Central memory CD8-positive, alpha-beta T cell (primary cell): ENCODE measurements at regions not wholly inside any gene's neighbourhood (a gene's known extent, or its start where the extent isn't known, plus 50 kb on each side); places are given as distances from the start of the nearest gene placed in this dataset.

Source experiments
- ATAC-seq: fragments of 150-1000 bp; cut with Tn5 transposase; replicated peaks from 2 replicates; pipeline ENCODE4 v1.10.0; 2022; ENCODE audit warnings: mild to moderate bottlenecking, moderate FRiP score, moderate number of reproducible peaks; ENCODE audit not compliant: poor library complexity, severe bottlenecking; ENCODE audit errors: extremely low read depth
- DNase-seq, 2 donors: peaks; one replicate each; pipeline ENCODE4 v3.0.0; 2021; ENCODE audit warnings: low spot score in 2 of 2
- H3K27ac Mint-ChIP-seq: one replicate; pipeline ENCODE4 v1.8.0; 2022; ENCODE audit warnings: low read depth, mild to moderate bottlenecking, moderate library complexity, mixed read lengths
- H3K27me3 Mint-ChIP-seq: one replicate; pipeline ENCODE4 v1.8.0; 2022; ENCODE audit warnings: mixed read lengths
- H3K36me3 Mint-ChIP-seq: one replicate; pipeline ENCODE4 v1.8.0; 2022; ENCODE audit warnings: mild to moderate bottlenecking, moderate library complexity, mixed read lengths; ENCODE audit not compliant: insufficient read depth
- H3K4me1 Mint-ChIP-seq: one replicate; pipeline ENCODE4 v1.8.0; 2022; ENCODE audit warnings: mixed read lengths
- H3K4me3 Mint-ChIP-seq: one replicate; pipeline ENCODE4 v1.8.0; 2022; ENCODE audit warnings: mild to moderate bottlenecking, moderate library complexity, mixed read lengths
- H3K9me3 Mint-ChIP-seq: one replicate; pipeline ENCODE4 v1.8.0; 2022; ENCODE audit warnings: mixed read lengths

- DNase-seq (no peak), ATAC-seq (no peak)
- H3K36me3 Mint-ChIP-seq, result no peaks in the 10 kb centered on the region
- no peaks in the 10 kb centered on the region for H3K27me3 Mint-ChIP-seq
- H3K27ac Mint-ChIP-seq, result no peak overlapping the region
- H3K9me3 Mint-ChIP-seq, result no peaks in the 10 kb centered on the region
- no peaks in the 10 kb centered on the region for H3K4me1 Mint-ChIP-seq
- H3K4me3 Mint-ChIP-seq, result no peak overlapping the region
These were observed 90.8 kb upstream of the PAK3 start for GRCh38 chrX:111005166-111005565.

GRCh38 chrX:111003118-111003517 lies 92.9 kb upstream of the PAK3 start:
- Mint-ChIP-seq H3K9me3 (no peaks in the 10 kb centered on the region), H3K36me3 (no peaks in the 10 kb centered on the region), H3K4me1 (no peaks in the 10 kb centered on the region), H3K4me3 (no peak overlapping the region), H3K27me3 (no peaks in the 10 kb centered on the region), H3K27ac (no peak overlapping the region)
- ATAC-seq (no peak), DNase-seq (no peak)

- no peaks in the 10 kb centered on the region for H3K4me1 Mint-ChIP-seq
- H3K27ac Mint-ChIP-seq, result no peak overlapping the region
These were observed 103.4 kb upstream of the PAK3 start for GRCh38 chrX:110992611-110993010.

DNA sequence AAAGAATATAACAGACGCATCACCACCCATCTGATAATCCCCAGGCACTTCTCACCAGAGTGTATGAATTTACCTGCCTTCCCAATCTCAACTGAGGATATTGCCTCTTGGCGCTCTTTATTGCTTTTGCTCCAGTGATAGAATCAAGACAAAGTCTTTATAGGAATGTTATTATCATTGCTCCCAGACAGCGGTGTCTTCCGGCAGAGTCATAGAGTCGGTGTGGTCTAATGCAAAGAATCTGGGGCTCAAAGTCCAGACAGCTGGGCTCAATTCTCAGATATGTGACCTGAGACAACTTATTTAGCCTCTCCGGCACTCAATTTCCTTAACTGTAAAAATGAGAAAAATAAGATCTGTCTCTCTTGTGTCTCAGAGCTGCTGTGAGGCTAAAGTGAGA lies 106.1 kb upstream of the PAK3 start:
- Mint-ChIP-seq H3K4me3 (no peak overlapping the region), H3K27me3 (no peaks in the 10 kb centered on the region), H3K4me1 (no peaks in the 10 kb centered on the region), H3K9me3 (no peaks in the 10 kb centered on the region), H3K36me3 (peaks cover 1% of the 10 kb centered on the region), H3K27ac (no peak overlapping the region)
- DNase-seq, result no peak
- no peak for ATAC-seq

More at GRCh38 chrX:110992611-110993010, 103.4 kb upstream of the PAK3 start:
- Mint-ChIP-seq H3K4me3 (no peak overlapping the region), H3K36me3 (no peaks in the 10 kb centered on the region), H3K9me3 (no peaks in the 10 kb centered on the region), H3K27me3 (peaks cover 14% of the 10 kb centered on the region)
- ATAC-seq (no peak), DNase-seq (no peak)

DNA sequence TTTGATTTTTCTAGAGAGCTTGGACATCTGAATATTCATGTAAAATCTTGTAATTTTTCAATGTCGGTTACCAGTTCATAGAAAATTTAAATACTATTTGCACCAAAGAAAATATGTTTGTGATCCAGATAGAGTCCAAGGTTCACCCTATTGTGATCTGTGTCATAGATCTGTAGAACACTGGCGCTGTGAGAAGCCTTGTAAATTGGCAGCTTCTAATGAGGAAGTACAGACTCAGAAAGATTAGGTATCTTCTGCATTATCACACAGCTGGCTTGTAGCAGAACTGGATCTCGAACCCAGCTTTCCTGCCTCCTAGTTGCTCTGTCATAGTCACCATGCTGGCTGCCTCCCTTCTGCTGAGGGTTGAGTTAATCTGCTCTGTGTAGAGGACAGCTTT lies 106.5 kb upstream of the PAK3 start:
- Mint-ChIP-seq H3K4me1 (no peaks in the 10 kb centered on the region), H3K27me3 (no peaks in the 10 kb centered on the region), H3K27ac (no peak overlapping the region), H3K36me3 (peaks cover 1% of the 10 kb centered on the region), H3K9me3 (no peaks in the 10 kb centered on the region), H3K4me3 (no peak overlapping the region)
- ATAC-seq, result no peak
- DNase-seq, result no peak

- Mint-ChIP-seq H3K4me1 (no peaks in the 10 kb centered on the region), H3K27me3 (no peaks in the 10 kb centered on the region), H3K27ac (no peak overlapping the region), H3K36me3 (peaks cover 1% of the 10 kb centered on the region), H3K4me3 (no peak overlapping the region), H3K9me3 (no peaks in the 10 kb centered on the region)
- ATAC-seq (no peak), DNase-seq (no peak)
These were observed 108.7 kb upstream of the PAK3 start for GRCh38 chrX:110987292-110987691.

DNA sequence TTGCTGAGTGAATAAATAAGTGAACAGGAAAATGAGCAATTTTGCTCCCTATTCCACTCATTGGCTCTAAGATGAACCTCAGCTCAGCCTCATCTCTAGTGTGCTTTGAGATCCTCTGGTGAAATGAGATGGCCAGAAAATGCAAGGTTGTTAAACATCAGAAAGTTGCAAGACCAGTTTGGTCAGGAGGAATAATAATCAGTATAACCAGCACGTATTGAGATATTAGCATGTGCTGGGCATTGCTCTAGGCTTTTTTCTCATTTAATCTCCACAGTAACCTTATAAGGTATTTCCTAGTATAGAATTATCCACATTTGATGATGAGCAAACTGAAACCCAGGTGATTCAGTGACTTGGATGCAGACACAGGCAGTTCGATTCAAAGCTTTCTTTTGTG lies 110.5 kb upstream of the PAK3 start:
- no peaks in the 10 kb centered on the region for H3K27me3 Mint-ChIP-seq
- DNase-seq (no peak), ATAC-seq (no peak)
- H3K27ac Mint-ChIP-seq, result no peak overlapping the region
- peaks cover 1% of the 10 kb centered on the region for H3K36me3 Mint-ChIP-seq
- no peak overlapping the region for H3K4me3 Mint-ChIP-seq
- H3K9me3 Mint-ChIP-seq, result no peaks in the 10 kb centered on the region
- H3K4me1 Mint-ChIP-seq, result no peaks in the 10 kb centered on the region

DNA sequence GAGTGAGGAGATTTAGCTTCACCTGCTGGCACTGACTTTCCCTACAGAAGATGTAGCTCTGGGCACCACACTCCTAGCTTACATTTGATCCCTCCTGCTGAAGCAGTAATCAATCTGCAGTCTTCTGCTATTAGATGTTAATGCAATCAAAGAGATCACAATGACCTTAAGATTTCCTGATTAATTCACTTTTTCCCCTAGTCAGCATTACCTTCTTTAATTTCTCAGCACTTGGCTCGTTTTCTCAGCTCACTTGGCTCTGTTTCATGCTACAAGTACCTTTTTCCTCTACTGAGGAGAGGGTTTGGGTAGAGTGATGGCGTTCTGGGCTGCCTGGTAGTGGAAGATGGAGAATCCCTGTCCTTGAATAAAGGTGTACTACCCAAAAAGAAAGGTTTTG lies 113.0 kb upstream of the PAK3 start:
- H3K27me3 Mint-ChIP-seq, result no peaks in the 10 kb centered on the region
- no peak overlapping the region for H3K27ac Mint-ChIP-seq
- H3K9me3 Mint-ChIP-seq, result no peaks in the 10 kb centered on the region
- no peaks in the 10 kb centered on the region for H3K4me1 Mint-ChIP-seq
- H3K36me3 Mint-ChIP-seq, result peaks cover 1% of the 10 kb centered on the region
- DNase-seq, result no peak
- H3K4me3 Mint-ChIP-seq, result no peak overlapping the region
- ATAC-seq, result no peak

- DNase-seq, result no peak
- Mint-ChIP-seq H3K36me3 (no peaks in the 10 kb centered on the region), H3K27ac (no peak overlapping the region), H3K9me3 (no peaks in the 10 kb centered on the region), H3K27me3 (no peaks in the 10 kb centered on the region), H3K4me3 (no peak overlapping the region), H3K4me1 (no peaks in the 10 kb centered on the region)
- ATAC-seq, result no peak
These were observed 129.2 kb upstream of the PAK3 start for GRCh38 chrX:110966839-110967238.

DNA sequence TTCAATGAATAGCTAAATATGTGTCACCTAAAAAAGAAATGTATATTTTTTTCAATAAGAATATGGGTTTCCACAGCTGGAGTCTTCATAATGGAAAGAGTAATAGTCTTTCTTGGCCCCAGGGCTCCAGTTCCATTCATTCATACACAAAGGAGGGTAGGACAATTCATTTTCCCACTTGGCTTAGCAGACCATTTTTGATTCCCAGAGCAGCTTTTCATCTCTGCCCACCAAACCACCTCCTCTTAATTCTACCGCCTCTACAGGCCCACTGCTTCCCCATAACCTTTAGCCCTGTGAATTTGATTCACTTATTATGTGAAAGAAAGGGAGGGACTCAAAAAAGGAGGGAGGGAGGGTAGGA lies 129.9 kb upstream of the PAK3 start:
- H3K4me1 Mint-ChIP-seq, result no peaks in the 10 kb centered on the region
- DNase-seq (no peak), ATAC-seq (no peak)
- H3K9me3 Mint-ChIP-seq, result no peaks in the 10 kb centered on the region
- no peaks in the 10 kb centered on the region for H3K27me3 Mint-ChIP-seq
- H3K4me3 Mint-ChIP-seq, result no peak overlapping the region
- H3K36me3 Mint-ChIP-seq, result no peaks in the 10 kb centered on the region
- H3K27ac Mint-ChIP-seq, result no peak overlapping the region

DNA sequence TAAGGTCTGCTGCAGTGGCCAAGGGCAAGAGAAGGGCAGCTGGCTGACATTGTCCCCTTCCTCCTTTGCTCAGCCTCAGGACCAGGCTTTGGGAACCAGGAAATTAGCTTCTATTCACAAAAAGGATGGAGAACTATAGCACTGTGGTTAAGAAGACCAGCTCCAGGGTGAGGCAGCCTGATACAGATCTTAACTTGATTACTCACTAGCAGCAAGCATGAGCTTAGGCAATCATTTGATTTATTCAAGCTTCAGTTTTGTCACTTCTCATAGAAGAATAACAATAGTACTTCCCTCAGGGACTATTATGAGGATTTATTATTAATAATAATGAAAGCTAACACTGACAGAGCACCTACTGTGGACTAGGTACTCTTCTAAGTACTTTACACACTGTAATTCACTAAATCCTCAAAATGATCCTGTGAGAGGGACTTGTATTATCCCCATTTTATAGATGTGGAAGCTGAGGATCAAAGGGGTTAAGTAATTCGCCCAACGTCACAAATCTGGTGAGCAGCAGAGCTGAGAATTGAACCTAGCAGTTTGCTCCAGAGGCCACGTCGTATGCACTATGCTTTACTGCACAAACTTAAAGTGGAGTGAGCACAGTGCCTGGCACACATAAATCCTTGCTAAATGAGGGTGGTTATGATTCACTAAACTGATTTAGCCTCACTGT lies 130.4 kb upstream of the PAK3 start:
- no peak overlapping the region for H3K4me3 Mint-ChIP-seq
- H3K9me3 Mint-ChIP-seq, result no peaks in the 10 kb centered on the region
- H3K27me3 Mint-ChIP-seq, result no peaks in the 10 kb centered on the region
- DNase-seq (no peak), ATAC-seq (no peak)
- no peak overlapping the region for H3K27ac Mint-ChIP-seq
- no peaks in the 10 kb centered on the region for H3K36me3 Mint-ChIP-seq
- no peaks in the 10 kb centered on the region for H3K4me1 Mint-ChIP-seq

GRCh38 chrX:110964786-110965185 lies 131.2 kb upstream of the PAK3 start:
- no peaks in the 10 kb centered on the region for H3K9me3 Mint-ChIP-seq
- H3K36me3 Mint-ChIP-seq, result no peaks in the 10 kb centered on the region

DNA sequence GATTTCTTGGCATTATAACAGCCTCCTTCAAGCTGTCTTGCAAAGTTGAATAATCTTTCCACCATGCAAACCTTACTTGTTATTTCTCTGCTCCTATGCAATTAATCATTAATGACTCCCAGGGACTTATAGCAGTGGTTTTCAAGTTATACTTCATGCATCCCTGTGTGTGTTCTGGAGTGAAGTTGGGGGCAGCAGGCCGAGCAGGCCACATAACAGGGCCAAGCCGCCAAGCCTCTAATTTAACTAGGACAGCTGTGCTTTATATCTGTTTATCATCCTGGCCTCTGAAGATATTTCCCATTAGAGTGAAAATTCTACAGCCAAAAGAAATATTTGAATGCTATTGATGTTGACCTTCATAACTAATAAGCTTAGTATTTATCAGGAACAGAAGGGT lies 133.5 kb upstream of the PAK3 start:
- Mint-ChIP-seq H3K4me1 (no peaks in the 10 kb centered on the region), H3K4me3 (no peak overlapping the region), H3K27me3 (no peaks in the 10 kb centered on the region), H3K9me3 (no peaks in the 10 kb centered on the region), H3K36me3 (no peaks in the 10 kb centered on the region), H3K27ac (no peak overlapping the region)
- DNase-seq (no peak), ATAC-seq (no peak)

More at GRCh38 chrX:110964786-110965185, 131.2 kb upstream of the PAK3 start:
- DNase-seq (no peak), ATAC-seq (no peak)
- no peak overlapping the region for H3K27ac Mint-ChIP-seq
- no peaks in the 10 kb centered on the region for H3K27me3 Mint-ChIP-seq
- no peak overlapping the region for H3K4me3 Mint-ChIP-seq
- no peaks in the 10 kb centered on the region for H3K4me1 Mint-ChIP-seq

- ATAC-seq, result no peak
These were observed 140.3 kb upstream of the PAK3 start for GRCh38 chrX:110955706-110956105.

More at GRCh38 chrX:110955706-110956105, 140.3 kb upstream of the PAK3 start:
- no peak for DNase-seq
- no peaks in the 10 kb centered on the region for H3K4me1 Mint-ChIP-seq
- no peak overlapping the region for H3K4me3 Mint-ChIP-seq
- H3K9me3 Mint-ChIP-seq, result no peaks in the 10 kb centered on the region
- no peaks in the 10 kb centered on the region for H3K36me3 Mint-ChIP-seq
- no peak overlapping the region for H3K27ac Mint-ChIP-seq
- H3K27me3 Mint-ChIP-seq, result no peaks in the 10 kb centered on the region
